Muscle of leg (tissue), 3 donors: ENCODE measurements at regions not wholly inside any gene's neighbourhood (a gene's known extent, or its start where the extent isn't known, plus 50 kb on each side); places are given as distances from the start of the nearest gene placed in this dataset.

Experiments used
- DNase-seq: peaks from one replicate; pipeline ENCODE4 v3.0.0; 2013
- H3K27ac ChIP-seq: one replicate; pipeline ENCODE4 v1.5.1; 2013; ENCODE audit warnings: mild to moderate bottlenecking, low read length, control low read depth
- H3K27me3 ChIP-seq: one replicate; pipeline ENCODE4 v1.6.1; 2013; ENCODE audit warnings: low read length; ENCODE audit not compliant: control insufficient read depth, insufficient read depth
- H3K36me3 ChIP-seq: one replicate; pipeline ENCODE4 v1.6.1; 2013; ENCODE audit warnings: low read length; ENCODE audit not compliant: control insufficient read depth, insufficient read depth
- H3K4me1 ChIP-seq: one replicate; pipeline ENCODE4 v1.6.1; 2013; ENCODE audit warnings: low read length; ENCODE audit not compliant: control insufficient read depth, insufficient read depth
- H3K4me3 ChIP-seq: one replicate; pipeline ENCODE4 v1.5.1; 2013; ENCODE audit warnings: low read length, control low read depth
- H3K9me3 ChIP-seq: replicated peaks from 2 replicates; pipeline ENCODE4 v1.6.1; 2013; ENCODE audit warnings: low read depth, low read length; ENCODE audit not compliant: control insufficient read depth
- WGBS: methylation state at CpG from one replicate; pipeline ENCODE4 v1.1.5; 2013; ENCODE audit warnings: missing lambda C conversion rate; ENCODE audit not compliant: insufficient coverage; 5-methylcytosine and 5-hydroxymethylcytosine counted together

DNA sequence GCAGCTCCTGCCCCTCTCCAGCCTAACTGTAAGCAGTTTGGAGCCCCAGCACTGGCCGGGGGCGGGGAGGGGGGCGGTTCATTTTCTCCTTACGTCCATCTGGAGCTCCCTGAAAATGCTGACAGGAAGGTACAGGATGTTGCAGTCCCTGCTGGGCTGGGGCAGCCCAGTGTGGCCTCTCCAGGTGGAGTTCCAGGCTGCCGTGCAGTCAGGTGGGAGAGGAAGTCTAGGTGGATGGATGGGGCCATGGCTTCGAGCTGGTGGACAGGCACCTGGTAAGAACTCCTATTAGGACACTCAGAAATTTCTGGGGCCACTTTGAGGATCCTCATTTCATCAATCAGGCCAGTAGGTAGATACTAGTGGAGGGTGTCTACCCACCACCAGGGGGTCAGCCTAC, 295.2 kb downstream of the CDH26 start:
- no peak for DNase-seq
- no peak overlapping the region for H3K4me3 ChIP-seq
- H3K27me3 ChIP-seq, result peaks cover 5% of the 10 kb centered on the region
- H3K4me1 ChIP-seq, result peaks cover 6% of the 10 kb centered on the region
- no peak overlapping the region for H3K27ac ChIP-seq
- 52% methylated on average over 4 of the region's 6 CpGs for WGBS
- no peaks in the 10 kb centered on the region for H3K36me3 ChIP-seq
- H3K9me3 ChIP-seq, result no peaks in the 10 kb centered on the region

DNA sequence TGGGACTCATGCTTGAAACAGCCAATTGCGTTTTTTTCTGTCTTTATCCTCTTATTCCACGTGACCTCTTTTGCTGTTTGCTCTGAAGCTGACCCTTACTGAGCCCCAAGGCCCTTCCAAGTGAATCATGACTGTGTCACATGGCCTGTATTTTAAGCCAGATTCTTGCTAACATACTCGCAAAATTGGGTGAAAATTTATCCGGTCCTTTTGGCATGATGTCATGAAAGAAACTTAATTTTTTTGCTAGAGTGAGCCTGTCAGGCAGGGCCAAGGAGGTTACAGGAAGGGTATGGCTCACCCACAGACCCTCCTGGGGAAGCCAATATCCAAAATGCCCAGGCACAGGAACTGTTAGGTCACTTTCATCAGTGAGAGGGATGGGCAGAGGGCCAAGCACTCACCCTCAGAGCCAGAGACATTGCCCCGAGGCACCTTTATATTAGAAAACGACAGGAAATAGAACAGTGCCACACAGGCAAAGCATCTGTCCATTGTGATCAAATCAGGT, 296.7 kb downstream of the CDH26 start:
- Histone ChIP-seq H3K4me1 (peaks cover 6% of the 10 kb centered on the region), H3K27ac (no peak overlapping the region), H3K4me3 (no peak overlapping the region), H3K36me3 (no peaks in the 10 kb centered on the region), H3K27me3 (peaks cover 5% of the 10 kb centered on the region), H3K9me3 (no peaks in the 10 kb centered on the region)
- WGBS, result 35% methylated on average over 6 of the region's 6 CpGs
- peak; percentile 33 for DNase-seq

DNA sequence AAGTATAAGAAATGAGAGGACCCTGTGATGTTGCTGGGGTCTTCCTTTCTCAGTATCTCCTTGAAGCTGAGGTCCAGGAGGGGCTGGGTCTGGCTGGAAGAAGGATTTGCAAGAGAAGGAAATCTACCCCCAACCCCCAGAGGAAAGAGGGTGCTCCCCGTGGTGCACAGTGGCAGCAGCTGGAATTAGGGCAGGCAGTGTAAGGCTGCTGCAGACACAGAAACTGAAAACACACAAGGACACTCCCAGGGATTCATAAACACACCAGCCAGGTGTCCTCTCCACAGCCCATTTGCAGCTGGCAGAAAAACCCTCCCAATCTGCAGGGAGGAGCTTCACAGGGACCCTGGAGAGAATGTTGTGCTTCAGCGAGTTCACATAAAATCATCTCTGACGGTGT, 297.2 kb downstream of the CDH26 start:
- H3K27ac ChIP-seq, result no peak overlapping the region
- no peak overlapping the region for H3K4me3 ChIP-seq
- H3K9me3 ChIP-seq, result no peaks in the 10 kb centered on the region
- peaks cover 6% of the 10 kb centered on the region for H3K27me3 ChIP-seq
- WGBS, result 40% methylated on average over 1 of the region's 3 CpGs
- peaks cover 6% of the 10 kb centered on the region for H3K4me1 ChIP-seq
- no peaks in the 10 kb centered on the region for H3K36me3 ChIP-seq
- no peak for DNase-seq

DNA sequence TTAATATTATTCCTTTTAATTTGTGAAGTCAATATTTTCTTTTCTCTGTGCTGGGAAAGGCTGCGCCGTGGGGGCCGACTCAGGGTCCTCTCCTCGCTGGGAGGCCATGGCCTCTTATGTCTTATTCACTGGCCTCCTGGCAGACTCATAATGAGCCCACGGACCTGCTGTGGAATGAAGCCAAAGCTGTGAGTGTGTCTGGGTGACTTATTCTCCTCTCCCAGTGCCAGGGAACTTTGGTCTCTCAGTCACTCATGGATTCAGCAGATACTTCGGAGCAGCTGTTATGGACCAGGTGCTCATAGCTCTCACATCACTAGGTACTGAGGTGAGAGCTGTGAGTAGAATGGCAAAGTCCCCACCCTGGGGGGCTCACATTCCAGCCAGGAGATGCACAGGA, 297.6 kb downstream of the CDH26 start:
- no peaks in the 10 kb centered on the region for H3K9me3 ChIP-seq
- H3K36me3 ChIP-seq, result no peaks in the 10 kb centered on the region
- no peak overlapping the region for H3K4me3 ChIP-seq
- WGBS, result no CpG with 5 or more reads among the region's 6 CpGs
- DNase-seq, result no peak
- peaks cover 5% of the 10 kb centered on the region for H3K27me3 ChIP-seq
- H3K27ac ChIP-seq, result no peak overlapping the region
- peaks cover 6% of the 10 kb centered on the region for H3K4me1 ChIP-seq

DNA sequence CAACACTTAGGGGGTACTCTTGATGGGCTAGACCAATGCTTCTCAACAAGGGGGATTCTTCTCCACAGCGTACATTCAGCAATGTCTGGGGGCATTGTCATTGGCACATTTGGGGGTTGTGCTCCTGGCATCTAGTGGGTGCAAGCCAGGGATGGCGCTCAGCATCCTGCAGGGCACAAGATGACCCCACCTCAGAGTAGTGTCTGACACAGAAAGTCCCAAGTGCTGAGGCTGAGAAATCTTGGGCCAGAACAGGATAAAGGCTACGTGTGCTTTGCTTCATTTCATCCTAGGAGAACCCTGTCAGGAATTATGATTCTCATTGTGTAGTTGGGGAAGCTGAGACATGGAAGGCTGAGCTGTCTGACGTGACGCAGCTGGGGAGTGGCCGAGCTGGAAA, 298.6 kb downstream of the CDH26 start:
- H3K9me3 ChIP-seq, result no peaks in the 10 kb centered on the region

DNA sequence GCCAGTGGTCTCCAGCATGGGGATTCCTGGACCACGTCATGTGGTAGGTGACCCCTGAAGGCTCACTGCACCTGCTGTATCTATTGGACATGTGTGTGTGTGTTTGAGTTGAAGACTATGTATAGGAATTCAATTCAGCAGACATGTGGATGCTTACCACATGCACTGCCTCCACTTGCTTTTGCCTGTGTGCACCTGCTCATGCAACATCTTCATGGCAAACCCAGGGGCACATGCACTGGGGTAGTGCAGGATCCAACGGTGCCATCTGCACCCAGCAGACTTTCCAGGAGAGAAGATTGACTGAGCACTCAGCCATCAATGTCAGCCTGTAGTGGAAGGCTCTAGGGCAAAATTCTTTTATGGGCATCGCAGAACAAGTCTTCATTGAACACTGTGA, 299.4 kb downstream of the CDH26 start:
- Histone ChIP-seq H3K27ac (no peak overlapping the region), H3K4me1 (peaks cover 6% of the 10 kb centered on the region), H3K9me3 (no peaks in the 10 kb centered on the region), H3K4me3 (no peak overlapping the region), H3K36me3 (no peaks in the 10 kb centered on the region), H3K27me3 (peaks cover 5% of the 10 kb centered on the region)
- no peak for DNase-seq
- 82% methylated on average over 3 of the region's 3 CpGs for WGBS

More for the DNA sequence above, 298.6 kb downstream of the CDH26 start:
- Histone ChIP-seq H3K4me1 (peaks cover 6% of the 10 kb centered on the region), H3K4me3 (no peak overlapping the region), H3K27me3 (peaks cover 5% of the 10 kb centered on the region), H3K36me3 (no peaks in the 10 kb centered on the region), H3K27ac (no peak overlapping the region)
- no peak for DNase-seq
- 63% methylated on average over 6 of the region's 6 CpGs for WGBS

DNA sequence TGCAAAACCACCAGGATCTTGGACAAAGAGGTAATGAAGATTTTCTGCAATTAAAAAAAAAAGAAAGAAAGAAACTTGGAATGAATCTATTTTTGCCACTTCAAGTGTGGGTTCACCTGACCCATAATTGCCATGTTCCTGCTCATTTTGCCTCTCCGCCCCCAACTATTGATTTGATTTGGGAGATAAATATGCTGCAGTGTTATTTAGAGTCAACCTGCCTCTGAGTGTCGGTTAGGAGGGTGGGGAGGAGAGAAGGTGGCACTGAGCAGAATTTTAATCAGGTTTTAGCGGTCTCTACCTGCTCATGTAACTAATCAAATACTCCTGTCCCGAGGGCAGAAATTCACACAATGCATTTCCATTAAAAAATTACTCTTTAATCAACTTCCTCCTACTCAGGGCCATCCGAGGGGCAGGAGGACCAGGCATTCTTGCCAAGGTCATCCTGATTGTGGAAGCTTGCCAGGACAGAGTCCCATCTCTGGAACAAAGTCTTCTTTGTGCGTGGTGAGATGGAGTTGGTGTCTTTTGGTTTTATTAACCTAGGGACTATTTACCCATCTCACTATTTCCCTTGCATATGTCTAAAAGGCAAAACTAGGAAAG, 300.1 kb downstream of the CDH26 start:
- H3K36me3 ChIP-seq, result no peaks in the 10 kb centered on the region
- no peak overlapping the region for H3K27ac ChIP-seq
- no peak for DNase-seq
- peaks cover 6% of the 10 kb centered on the region for H3K4me1 ChIP-seq
- no peak overlapping the region for H3K4me3 ChIP-seq
- peaks cover 4% of the 10 kb centered on the region for H3K27me3 ChIP-seq
- no CpG with 5 or more reads among the region's 6 CpGs for WGBS
- H3K9me3 ChIP-seq, result no peaks in the 10 kb centered on the region

DNA sequence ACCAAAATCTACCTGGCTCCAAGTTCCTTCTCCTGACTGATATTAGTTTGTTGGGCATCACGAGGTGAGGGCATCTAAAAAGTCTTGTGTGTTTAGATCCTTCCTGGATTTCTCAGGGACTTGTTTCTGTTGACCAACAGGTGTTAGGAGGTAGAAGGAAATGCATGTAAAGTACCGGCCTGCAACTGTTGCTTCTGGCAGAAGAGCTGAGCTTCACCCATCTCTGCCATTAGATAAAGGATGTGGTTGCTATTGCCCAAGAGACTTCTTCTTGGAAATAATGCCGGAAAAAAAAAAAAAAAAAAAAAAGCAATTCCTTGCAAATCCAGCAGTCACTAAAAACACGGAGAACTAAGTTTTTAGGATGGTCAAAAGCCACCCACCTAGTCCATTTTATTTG, 303.1 kb downstream of the CDH26 start:
- H3K27ac ChIP-seq, result no peak overlapping the region
- 86% methylated on average over 1 of the region's 4 CpGs for WGBS
- DNase-seq, result no peak
- H3K4me3 ChIP-seq, result no peak overlapping the region
- peaks cover 7% of the 10 kb centered on the region for H3K4me1 ChIP-seq
- no peaks in the 10 kb centered on the region for H3K9me3 ChIP-seq
- peaks cover 3% of the 10 kb centered on the region for H3K27me3 ChIP-seq
- H3K36me3 ChIP-seq, result no peaks in the 10 kb centered on the region

DNA sequence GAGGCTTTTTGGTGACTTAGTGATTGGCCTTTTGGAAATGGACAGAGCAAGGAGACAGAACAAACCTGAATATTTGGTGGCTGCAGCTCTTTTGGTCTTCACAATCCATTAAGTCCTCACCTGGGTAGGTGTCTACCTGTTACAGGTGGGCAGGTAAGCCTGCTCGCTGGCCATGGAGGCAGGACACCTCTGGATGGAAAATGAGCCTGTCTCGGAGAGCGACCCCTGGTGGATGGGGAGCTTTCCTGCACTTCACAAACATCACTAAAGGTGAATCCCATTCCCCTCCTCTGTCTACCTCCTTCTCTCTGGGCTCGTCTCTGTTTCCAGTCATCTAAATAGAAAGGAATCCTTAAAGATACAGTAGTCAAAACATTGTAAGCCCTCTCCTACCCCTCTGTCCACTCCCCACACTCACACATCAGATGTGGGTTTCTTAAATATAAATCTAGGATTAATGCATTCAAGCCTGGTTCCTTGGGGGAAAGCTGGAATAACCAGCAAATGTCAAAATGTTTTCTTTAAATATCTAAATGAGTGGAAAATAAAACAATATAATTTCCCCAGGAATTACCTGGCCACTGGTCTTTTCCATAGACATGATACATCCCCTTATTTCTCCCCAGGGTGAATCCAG, 304.9 kb downstream of the CDH26 start:
- WGBS, result no CpG with 5 or more reads among the region's 4 CpGs
- Histone ChIP-seq H3K27ac (no peak overlapping the region), H3K27me3 (peaks cover 3% of the 10 kb centered on the region), H3K9me3 (no peaks in the 10 kb centered on the region), H3K4me3 (no peak overlapping the region), H3K36me3 (no peaks in the 10 kb centered on the region), H3K4me1 (peaks cover 8% of the 10 kb centered on the region)
- DNase-seq, result no peak

- no peak for DNase-seq
- H3K27me3 ChIP-seq, result peaks cover 3% of the 10 kb centered on the region
- H3K27ac ChIP-seq, result no peak overlapping the region
- H3K36me3 ChIP-seq, result no peaks in the 10 kb centered on the region
- H3K9me3 ChIP-seq, result no peaks in the 10 kb centered on the region
- peaks cover 8% of the 10 kb centered on the region for H3K4me1 ChIP-seq
- WGBS, result 75% methylated on average over 4 of the region's 18 CpGs
- no peak overlapping the region for H3K4me3 ChIP-seq
These were observed 305.8 kb downstream of the CDH26 start for GRCh38 chr20:60263725-60264709.
